AG10803 (cell line): ENCODE measurements at regions not wholly inside any gene's neighbourhood (a gene's known extent, or its start where the extent isn't known, plus 50 kb on each side); places are given as distances from the start of the nearest gene placed in this dataset.

Source experiments
- DNase-seq: peaks from one replicate; pipeline ENCODE4 v3.0.0; 2010; ENCODE audit warnings: low read depth
- H3K4me3 ChIP-seq: 2 replicates; pipeline ENCODE4 v1.5.1; 2011; ENCODE audit warnings: mild to moderate bottlenecking, low read length, control low read depth
- TF ChIP-seq, protein P1 (sequence below): conservative IDR thresholded peaks from 2 replicates; pipeline ENCODE4 v1.5.1; 2011; ENCODE audit warnings: mild to moderate bottlenecking, low read length, control low read depth, inconsistent platforms

DNA sequence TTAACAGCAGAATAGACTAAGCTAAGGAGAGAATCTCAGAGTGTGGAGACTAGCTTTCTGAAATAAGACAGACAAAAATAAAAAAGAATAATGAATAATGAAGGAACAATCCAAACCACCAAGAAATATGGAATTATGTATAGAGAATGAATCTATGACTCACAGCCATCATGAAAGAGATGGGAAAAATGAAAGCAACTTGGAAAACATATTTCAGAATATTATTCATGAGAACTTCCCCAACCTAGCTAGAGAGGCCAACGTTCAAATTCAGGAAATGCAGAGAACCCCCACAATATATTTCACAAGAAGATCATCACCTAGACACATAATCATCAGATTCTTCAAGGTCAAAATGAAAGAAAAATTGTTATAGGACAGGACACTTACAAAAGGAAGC lies 349.0 kb upstream of the MPDZ start:
- TF ChIP-seq, protein P1, sequence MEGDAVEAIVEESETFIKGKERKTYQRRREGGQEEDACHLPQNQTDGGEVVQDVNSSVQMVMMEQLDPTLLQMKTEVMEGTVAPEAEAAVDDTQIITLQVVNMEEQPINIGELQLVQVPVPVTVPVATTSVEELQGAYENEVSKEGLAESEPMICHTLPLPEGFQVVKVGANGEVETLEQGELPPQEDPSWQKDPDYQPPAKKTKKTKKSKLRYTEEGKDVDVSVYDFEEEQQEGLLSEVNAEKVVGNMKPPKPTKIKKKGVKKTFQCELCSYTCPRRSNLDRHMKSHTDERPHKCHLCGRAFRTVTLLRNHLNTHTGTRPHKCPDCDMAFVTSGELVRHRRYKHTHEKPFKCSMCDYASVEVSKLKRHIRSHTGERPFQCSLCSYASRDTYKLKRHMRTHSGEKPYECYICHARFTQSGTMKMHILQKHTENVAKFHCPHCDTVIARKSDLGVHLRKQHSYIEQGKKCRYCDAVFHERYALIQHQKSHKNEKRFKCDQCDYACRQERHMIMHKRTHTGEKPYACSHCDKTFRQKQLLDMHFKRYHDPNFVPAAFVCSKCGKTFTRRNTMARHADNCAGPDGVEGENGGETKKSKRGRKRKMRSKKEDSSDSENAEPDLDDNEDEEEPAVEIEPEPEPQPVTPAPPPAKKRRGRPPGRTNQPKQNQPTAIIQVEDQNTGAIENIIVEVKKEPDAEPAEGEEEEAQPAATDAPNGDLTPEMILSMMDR = no peak
- no peak overlapping the region for H3K4me3 ChIP-seq
- no peak for DNase-seq

DNA sequence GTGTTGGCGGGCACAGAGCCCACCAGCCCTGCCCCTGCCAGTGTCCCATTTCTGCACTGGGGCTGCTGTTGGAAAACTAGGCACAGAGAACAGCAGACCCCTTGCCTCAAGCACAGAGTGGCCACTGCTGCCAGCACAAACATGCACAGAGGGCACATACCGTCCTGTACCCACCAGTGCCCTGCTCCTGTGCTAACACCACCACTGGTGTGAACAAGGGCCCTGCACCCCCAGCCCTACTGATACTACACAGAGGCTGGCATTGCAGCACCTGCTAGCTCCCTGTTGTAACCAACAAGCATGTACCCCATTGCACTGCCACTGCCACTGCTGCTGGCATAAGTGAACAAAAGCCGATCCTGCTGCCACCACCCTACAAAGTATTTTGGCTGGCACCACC lies 348.0 kb upstream of the MPDZ start:
- DNase-seq = no peak
- no peak overlapping the region for H3K4me3 ChIP-seq
- TF ChIP-seq, protein P1 = no peak

DNA sequence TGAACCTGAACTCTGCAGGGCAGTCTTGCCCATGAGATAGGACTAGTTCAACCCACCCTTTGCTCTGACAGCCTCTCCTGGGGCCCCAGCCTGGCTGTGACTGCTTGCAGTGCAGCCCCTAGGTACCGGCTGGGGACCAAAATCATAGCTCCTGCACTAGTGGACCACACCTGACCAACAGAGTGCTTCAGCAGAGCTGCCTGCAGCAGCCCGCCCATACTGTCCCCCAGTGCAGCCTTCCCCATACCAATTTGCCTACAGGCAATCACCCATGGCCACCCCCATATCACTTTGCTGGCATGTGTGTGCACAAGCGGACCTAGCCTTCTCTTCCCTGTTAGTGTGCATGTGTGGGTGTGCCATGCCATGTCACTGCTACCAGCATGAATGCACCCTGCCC lies 347.6 kb upstream of the MPDZ start:
- DNase-seq = no peak
- no peak overlapping the region for H3K4me3 ChIP-seq
- TF ChIP-seq, protein P1 = no peak

DNA sequence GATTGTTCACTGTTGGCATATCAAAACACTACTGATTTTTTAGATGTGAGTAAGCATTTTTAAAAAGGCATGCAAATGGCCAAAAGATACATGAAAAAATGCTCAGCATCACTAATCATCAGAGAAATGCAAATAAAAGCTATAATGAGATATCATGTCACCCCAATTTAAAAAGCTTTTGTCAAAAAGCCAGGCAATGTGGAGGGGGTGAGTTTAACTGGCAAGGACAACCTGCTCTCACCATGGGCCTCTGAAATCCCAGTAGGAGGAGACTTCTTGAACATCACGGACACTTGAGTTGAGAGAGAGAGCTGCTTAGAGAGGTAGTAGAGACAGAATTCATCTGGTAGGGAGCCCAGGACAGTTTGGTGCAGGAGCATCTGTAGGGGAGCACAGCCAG lies 347.1 kb upstream of the MPDZ start:
- DNase-seq = no peak
- TF ChIP-seq, protein P1 = no peak
- no peak overlapping the region for H3K4me3 ChIP-seq

DNA sequence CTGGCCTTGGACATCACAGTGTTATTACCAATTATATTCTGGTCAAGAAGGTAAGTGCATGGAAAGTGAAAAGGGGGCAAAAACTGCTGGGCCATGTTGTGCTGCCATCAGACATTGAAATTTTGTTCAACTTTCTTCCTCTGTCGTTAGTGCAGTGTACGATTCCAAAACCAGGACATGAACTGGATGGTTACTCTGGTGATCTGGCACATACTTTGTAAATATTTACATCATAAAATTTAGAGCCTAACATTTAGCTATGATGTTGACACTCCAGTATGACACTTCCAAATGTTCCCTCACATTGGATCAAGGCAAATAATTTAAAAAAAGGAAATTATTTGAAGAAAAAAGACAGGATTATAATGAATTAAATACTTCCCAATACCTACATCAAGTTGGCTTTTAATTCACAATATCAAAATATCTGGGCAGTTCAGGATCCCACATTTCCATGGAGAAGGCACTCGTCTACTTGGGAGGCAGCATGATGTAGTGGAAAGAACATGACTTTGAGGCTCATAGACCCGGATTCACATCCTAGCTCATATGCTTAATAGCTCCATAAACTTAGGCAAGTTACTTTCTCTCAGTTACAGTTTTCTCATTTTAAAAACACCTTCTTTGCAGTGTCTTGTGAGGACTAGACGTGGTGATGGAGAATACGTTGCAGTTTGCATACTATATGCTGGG lies 342.5 kb upstream of the MPDZ start:
- TF ChIP-seq, protein P1 = no peak

DNA sequence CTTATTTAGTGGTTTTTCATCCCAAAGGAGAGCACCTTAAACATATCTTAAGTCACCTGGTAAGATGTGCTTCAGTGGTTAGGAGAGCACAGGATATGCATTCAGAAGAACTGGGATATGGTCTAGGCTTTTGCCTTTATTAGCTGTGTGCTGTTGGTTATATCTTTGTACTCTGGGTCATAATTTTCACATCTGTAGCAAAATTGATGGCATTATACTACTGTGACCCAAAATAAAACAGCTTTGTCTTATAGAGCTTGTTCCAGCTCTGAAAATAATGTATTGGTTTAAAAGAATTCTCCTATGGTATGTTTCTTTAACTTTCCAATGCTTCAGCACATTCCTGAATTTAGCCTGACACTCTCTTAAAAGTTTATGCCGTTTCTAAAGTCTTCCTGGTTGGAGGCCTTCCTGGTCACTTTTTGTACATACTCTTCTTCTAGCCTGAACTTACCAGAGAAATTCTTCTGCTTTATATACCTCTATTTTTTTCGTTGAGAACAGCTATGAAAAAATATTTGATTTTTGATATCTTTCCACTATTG lies 337.1 kb upstream of the MPDZ start:
- DNase-seq = no peak
- TF ChIP-seq, protein P1 = no peak
- no peak overlapping the region for H3K4me3 ChIP-seq

More for the DNA sequence above, 342.5 kb upstream of the MPDZ start:
- H3K4me3 ChIP-seq = no peak overlapping the region
- DNase-seq = no peak
